Large intestine (tissue), 3 donors: ENCODE measurements at regions not wholly inside any gene's neighbourhood (a gene's known extent, or its start where the extent isn't known, plus 50 kb on each side); places are given as distances from the start of the nearest gene placed in this dataset.

Source experiments
- DNase-seq, 2 donors: peaks; one replicate each; pipeline versions ENCODE4 v3.0.0 to v3.0.0-alpha.2; 2013
- H3K27ac ChIP-seq: one replicate; pipeline ENCODE4 v1.5.1; 2013; ENCODE audit warnings: low read length
- H3K27me3 ChIP-seq: 2 replicates; pipeline ENCODE4 v1.6.1; 2013; ENCODE audit warnings: low read length; ENCODE audit not compliant: control insufficient read depth, insufficient read depth
- H3K36me3 ChIP-seq: 2 replicates; pipeline ENCODE4 v1.6.1; 2013; ENCODE audit warnings: low read length; ENCODE audit not compliant: control insufficient read depth, insufficient read depth
- H3K4me1 ChIP-seq: one replicate; pipeline ENCODE4 v1.6.1; 2013; ENCODE audit warnings: low read length; ENCODE audit not compliant: control insufficient read depth, insufficient read depth
- H3K4me3 ChIP-seq: one replicate; pipeline ENCODE4 v1.5.1; 2013; ENCODE audit warnings: low read length
- H3K9me3 ChIP-seq: one replicate; pipeline ENCODE4 v1.6.1; 2013; ENCODE audit warnings: mild to moderate bottlenecking, low read depth, low read length, moderate library complexity; ENCODE audit not compliant: control insufficient read depth
- WGBS: methylation state at CpG from one replicate; pipeline ENCODE4 v1.1.5; 2013; ENCODE audit warnings: low lambda C conversion rate; ENCODE audit not compliant: insufficient coverage; 5-methylcytosine and 5-hydroxymethylcytosine counted together

GRCh38 chr2:62431512-62431911 lies 74.5 kb downstream of the TMEM17 start:
- no peak for DNase-seq
- Histone ChIP-seq H3K4me1 (no peaks in the 10 kb centered on the region), H3K9me3 (no peaks in the 10 kb centered on the region), H3K27ac (no peak overlapping the region), H3K36me3 (no peaks in the 10 kb centered on the region), H3K4me3 (no peak overlapping the region), H3K27me3 (no peaks in the 10 kb centered on the region)
- no CpG with 5 or more reads among the region's 3 CpGs for WGBS

- Histone ChIP-seq H3K4me3 (no peak overlapping the region), H3K27ac (no peak overlapping the region), H3K9me3 (no peaks in the 10 kb centered on the region), H3K27me3 (no peaks in the 10 kb centered on the region), H3K36me3 (no peaks in the 10 kb centered on the region), H3K4me1 (no peaks in the 10 kb centered on the region)
- DNase-seq, result no peak
These were observed 75.8 kb downstream of the TMEM17 start for GRCh38 chr2:62430146-62430545.

- H3K27ac ChIP-seq, result no peak overlapping the region
- no peak for DNase-seq
- no peaks in the 10 kb centered on the region for H3K4me1 ChIP-seq
- no peak overlapping the region for H3K4me3 ChIP-seq
- H3K36me3 ChIP-seq, result no peaks in the 10 kb centered on the region
- H3K9me3 ChIP-seq, result no peaks in the 10 kb centered on the region
- H3K27me3 ChIP-seq, result no peaks in the 10 kb centered on the region
- 100% methylated on average over 2 of the region's 9 CpGs for WGBS
These were observed 78.8 kb downstream of the TMEM17 start for GRCh38 chr2:62427146-62427545.

- no peak overlapping the region for H3K27ac ChIP-seq
These were observed 79.7 kb downstream of the TMEM17 start for GRCh38 chr2:62426154-62426912.

GRCh38 chr2:62425684-62426083 lies 80.3 kb downstream of the TMEM17 start:
- no peak for DNase-seq
- Histone ChIP-seq H3K27me3 (no peaks in the 10 kb centered on the region), H3K4me3 (no peak overlapping the region), H3K4me1 (no peaks in the 10 kb centered on the region), H3K27ac (no peak overlapping the region), H3K9me3 (no peaks in the 10 kb centered on the region), H3K36me3 (no peaks in the 10 kb centered on the region)
- 100% methylated on average over 3 of the region's 5 CpGs for WGBS

More at GRCh38 chr2:62426154-62426912, 79.7 kb downstream of the TMEM17 start:
- WGBS, result no CpG with 5 or more reads among the region's 17 CpGs
- no peak for DNase-seq
- H3K9me3 ChIP-seq, result no peaks in the 10 kb centered on the region
- no peaks in the 10 kb centered on the region for H3K4me1 ChIP-seq
- no peaks in the 10 kb centered on the region for H3K36me3 ChIP-seq
- H3K27me3 ChIP-seq, result no peaks in the 10 kb centered on the region
- no peak overlapping the region for H3K4me3 ChIP-seq

GRCh38 chr2:62424899-62425298 lies 81.1 kb downstream of the TMEM17 start:
- Histone ChIP-seq H3K9me3 (no peaks in the 10 kb centered on the region), H3K27ac (no peak overlapping the region), H3K36me3 (no peaks in the 10 kb centered on the region), H3K4me1 (no peaks in the 10 kb centered on the region), H3K27me3 (no peaks in the 10 kb centered on the region), H3K4me3 (no peak overlapping the region)
- no peak for DNase-seq
- WGBS, result 75% methylated on average over 1 of the region's 6 CpGs

GRCh38 chr2:62423883-62424458 lies 82.0 kb downstream of the TMEM17 start:
- Histone ChIP-seq H3K36me3 (no peaks in the 10 kb centered on the region), H3K4me1 (no peaks in the 10 kb centered on the region), H3K4me3 (no peak overlapping the region), H3K27me3 (no peaks in the 10 kb centered on the region), H3K27ac (no peak overlapping the region), H3K9me3 (no peaks in the 10 kb centered on the region)
- 80% methylated on average over 1 of the region's 3 CpGs for WGBS
- no peak for DNase-seq

GRCh38 chr2:62423235-62423634 lies 82.8 kb downstream of the TMEM17 start:
- H3K36me3 ChIP-seq, result no peaks in the 10 kb centered on the region
- no peak for DNase-seq
- no peaks in the 10 kb centered on the region for H3K4me1 ChIP-seq
- no peaks in the 10 kb centered on the region for H3K27me3 ChIP-seq
- no peak overlapping the region for H3K4me3 ChIP-seq
- whole genome bisulfite sequencing, result no CpG with 5 or more reads among the region's 6 CpGs
- H3K27ac ChIP-seq, result no peak overlapping the region
- no peaks in the 10 kb centered on the region for H3K9me3 ChIP-seq

GRCh38 chr2:62415518-62415917 lies 90.5 kb downstream of the TMEM17 start:
- Histone ChIP-seq H3K9me3 (no peaks in the 10 kb centered on the region), H3K4me1 (peaks cover 14% of the 10 kb centered on the region), H3K27ac (no peak overlapping the region), H3K27me3 (no peaks in the 10 kb centered on the region), H3K4me3 (no peak overlapping the region), H3K36me3 (no peaks in the 10 kb centered on the region)
- WGBS, result no CpG with 5 or more reads among the region's 2 CpGs
- no peak for DNase-seq

GRCh38 chr2:62415019-62415431 lies 91.0 kb downstream of the TMEM17 start:
- H3K4me1 ChIP-seq, result peaks cover 14% of the 10 kb centered on the region
- no CpG with 5 or more reads among the region's 4 CpGs for WGBS
- no peaks in the 10 kb centered on the region for H3K27me3 ChIP-seq
- no peak overlapping the region for H3K27ac ChIP-seq
- H3K36me3 ChIP-seq, result no peaks in the 10 kb centered on the region
- H3K9me3 ChIP-seq, result no peaks in the 10 kb centered on the region
- no peak overlapping the region for H3K4me3 ChIP-seq
- DNase-seq, result no peak

- no CpG with 5 or more reads among the region's 7 CpGs for WGBS
- no peaks in the 10 kb centered on the region for H3K9me3 ChIP-seq
- no peak overlapping the region for H3K4me3 ChIP-seq
- no peaks in the 10 kb centered on the region for H3K36me3 ChIP-seq
- no peaks in the 10 kb centered on the region for H3K27me3 ChIP-seq
- H3K4me1 ChIP-seq, result peaks cover 14% of the 10 kb centered on the region
- no peak for DNase-seq
- H3K27ac ChIP-seq, result no peak overlapping the region
These were observed 92.8 kb downstream of the TMEM17 start for GRCh38 chr2:62413116-62413663.
